ENCODE measurements at regions not wholly inside any gene's neighbourhood (a gene's known extent, or its start where the extent isn't known, plus 50 kb on each side); places are given as distances from the start of the nearest gene placed in this dataset.
A peak's percentile ranks its signal among the peaks of the same experiment; 100 is the strongest.

DNA sequence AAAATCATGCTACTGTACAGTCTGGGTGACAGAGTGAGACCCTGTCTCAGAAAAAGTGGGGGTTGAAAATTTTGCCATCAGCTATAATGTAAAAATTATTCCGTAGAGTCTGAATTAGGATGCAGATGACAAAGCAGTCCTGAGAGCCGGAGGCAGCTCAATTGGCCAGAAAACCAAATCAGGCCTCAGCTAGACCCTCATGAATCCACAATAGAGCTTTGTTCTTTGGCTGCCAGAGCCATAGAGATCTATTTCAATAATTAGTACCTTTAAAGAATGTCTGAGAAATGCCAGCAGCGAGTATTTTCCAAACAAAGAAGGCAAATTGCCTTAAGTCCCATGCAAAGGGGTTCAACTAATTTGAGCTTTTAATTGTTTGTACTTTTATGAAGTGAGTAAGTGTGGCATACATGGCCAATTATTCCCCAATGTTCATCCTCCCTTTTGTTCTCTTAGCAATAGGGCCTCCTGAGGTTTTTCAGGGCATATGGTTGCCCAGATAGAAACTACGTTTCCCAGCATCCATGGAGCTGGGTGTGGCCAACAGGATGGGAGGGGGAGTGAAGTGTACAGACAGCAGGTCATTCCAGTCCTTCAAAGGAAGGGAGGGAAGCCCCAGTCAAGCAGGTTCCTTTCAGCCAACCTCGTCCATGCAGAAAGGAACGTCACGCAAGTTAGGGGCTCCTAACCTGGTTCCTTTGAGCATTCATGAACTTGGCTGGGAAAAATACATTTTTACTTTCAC is 211.3 kb upstream of the APCDD1 start:
- no peaks in the 10 kb centered on the region for H3K27me3 Mint-ChIP-seq (ENCODE audit: insufficient read depth, unreplicated experiment)
- no peaks in the 10 kb centered on the region for H3K4me1 ChIP-seq
- H3K9me3 ChIP-seq, result no peaks in the 10 kb centered on the region
- no peaks in the 10 kb centered on the region for H3K27me3 ChIP-seq (replicated peaks; ENCODE audit: control insufficient read depth, insufficient read depth, low read length)
- DNase-seq, result peak; percentile 58 to 62
- intact Hi-C loops (cut with micrococcal nuclease; ENCODE audit: unreplicated experiment), result loop anchor here (10.0 kb wide), 1 partner anchor 268 kb away; no protein-coding TSS in a partner anchor
- TF ChIP-seq, protein P1, sequence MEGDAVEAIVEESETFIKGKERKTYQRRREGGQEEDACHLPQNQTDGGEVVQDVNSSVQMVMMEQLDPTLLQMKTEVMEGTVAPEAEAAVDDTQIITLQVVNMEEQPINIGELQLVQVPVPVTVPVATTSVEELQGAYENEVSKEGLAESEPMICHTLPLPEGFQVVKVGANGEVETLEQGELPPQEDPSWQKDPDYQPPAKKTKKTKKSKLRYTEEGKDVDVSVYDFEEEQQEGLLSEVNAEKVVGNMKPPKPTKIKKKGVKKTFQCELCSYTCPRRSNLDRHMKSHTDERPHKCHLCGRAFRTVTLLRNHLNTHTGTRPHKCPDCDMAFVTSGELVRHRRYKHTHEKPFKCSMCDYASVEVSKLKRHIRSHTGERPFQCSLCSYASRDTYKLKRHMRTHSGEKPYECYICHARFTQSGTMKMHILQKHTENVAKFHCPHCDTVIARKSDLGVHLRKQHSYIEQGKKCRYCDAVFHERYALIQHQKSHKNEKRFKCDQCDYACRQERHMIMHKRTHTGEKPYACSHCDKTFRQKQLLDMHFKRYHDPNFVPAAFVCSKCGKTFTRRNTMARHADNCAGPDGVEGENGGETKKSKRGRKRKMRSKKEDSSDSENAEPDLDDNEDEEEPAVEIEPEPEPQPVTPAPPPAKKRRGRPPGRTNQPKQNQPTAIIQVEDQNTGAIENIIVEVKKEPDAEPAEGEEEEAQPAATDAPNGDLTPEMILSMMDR (IDR thresholded peaks at IDR 0.05; ENCODE audit: insufficient read depth in 1 of 2, low read depth in 1 of 2, low read length in 1 of 2, severe bottlenecking in 1 of 2, unreplicated experiment in 1 of 2), result no peak
- H3K4me3 ChIP-seq (ENCODE audit: low read depth, low read length), result no peak overlapping the region
- POLR2A ChIA-PET, result no interaction called here
- H3K4me3 Mint-ChIP-seq (ENCODE audit: unreplicated experiment), result no peak overlapping the region
- H3K36me3 ChIP-seq (ENCODE audit: control insufficient read depth, insufficient read depth, low read length), result no peaks in the 10 kb centered on the region
- CTCF ChIA-PET, result interaction anchor here (0.5 kb wide), 1 partner anchor 31 kb away, joined by 3 read pairs; no protein-coding TSS in a partner anchor
- no TSS peak for BruUV-seq (replicated peaks)
- H3K9me3 Mint-ChIP-seq (ENCODE audit: unreplicated experiment), result no peaks in the 10 kb centered on the region
- H3K27ac Mint-ChIP-seq (ENCODE audit: unreplicated experiment), result no peak overlapping the region
- H3K4me1 Mint-ChIP-seq (ENCODE audit: low read depth, unreplicated experiment), result no peaks in the 10 kb centered on the region
- no peaks in the 10 kb centered on the region for H3K36me3 Mint-ChIP-seq (ENCODE audit: insufficient read depth, unreplicated experiment)

DNA sequence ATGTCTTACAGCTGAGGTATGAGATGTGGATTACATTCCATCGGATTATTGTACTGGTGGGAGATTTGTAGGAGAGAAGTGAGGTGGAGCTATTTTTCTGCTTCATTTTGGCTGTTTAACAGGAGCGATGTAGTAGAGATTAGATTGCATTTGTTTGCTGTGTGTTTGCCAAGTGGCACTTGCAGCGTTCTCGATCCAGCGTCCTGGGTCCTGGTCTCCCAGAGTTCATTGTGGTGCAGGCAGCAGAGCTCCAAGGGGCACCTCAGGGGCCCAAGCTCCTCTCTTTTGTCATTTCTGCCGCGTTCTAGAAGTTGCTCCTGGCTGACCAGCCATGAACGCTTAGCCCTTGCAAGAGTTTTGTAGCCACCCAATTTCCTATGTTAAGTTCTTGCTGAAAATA is 210.1 kb upstream of the APCDD1 start:
- POLR2A ChIA-PET, result no interaction called here
- Histone ChIP-seq H3K4me3 (ENCODE audit: low read depth, low read length) (no peak overlapping the region), H3K4me1 (no peaks in the 10 kb centered on the region), H3K27me3 (replicated peaks; ENCODE audit: control insufficient read depth, insufficient read depth, low read length) (no peaks in the 10 kb centered on the region), H3K36me3 (ENCODE audit: control insufficient read depth, insufficient read depth, low read length) (no peaks in the 10 kb centered on the region), H3K9me3 (no peaks in the 10 kb centered on the region)
- TF ChIP-seq, protein P1 (IDR thresholded peaks at IDR 0.05; ENCODE audit: insufficient read depth in 1 of 2, low read depth in 1 of 2, low read length in 1 of 2, severe bottlenecking in 1 of 2, unreplicated experiment in 1 of 2), result no peak
- no peaks in the 10 kb centered on the region for H3K27me3 Mint-ChIP-seq (ENCODE audit: insufficient read depth, unreplicated experiment)
- CTCF ChIA-PET, result no interaction called here
- H3K27ac Mint-ChIP-seq (ENCODE audit: unreplicated experiment), result no peak overlapping the region
- BruUV-seq (replicated peaks), result no TSS peak
- H3K36me3 Mint-ChIP-seq (ENCODE audit: insufficient read depth, unreplicated experiment), result no peaks in the 10 kb centered on the region
- intact Hi-C loops (cut with micrococcal nuclease; ENCODE audit: unreplicated experiment), result loop anchor here (10.0 kb wide), 1 partner anchor 270 kb away; no protein-coding TSS in a partner anchor
- no peaks in the 10 kb centered on the region for H3K9me3 Mint-ChIP-seq (ENCODE audit: unreplicated experiment)
- DNase-seq, result no peak
- no peaks in the 10 kb centered on the region for H3K4me1 Mint-ChIP-seq (ENCODE audit: low read depth, unreplicated experiment)
- H3K4me3 Mint-ChIP-seq (ENCODE audit: unreplicated experiment), result no peak overlapping the region

DNA sequence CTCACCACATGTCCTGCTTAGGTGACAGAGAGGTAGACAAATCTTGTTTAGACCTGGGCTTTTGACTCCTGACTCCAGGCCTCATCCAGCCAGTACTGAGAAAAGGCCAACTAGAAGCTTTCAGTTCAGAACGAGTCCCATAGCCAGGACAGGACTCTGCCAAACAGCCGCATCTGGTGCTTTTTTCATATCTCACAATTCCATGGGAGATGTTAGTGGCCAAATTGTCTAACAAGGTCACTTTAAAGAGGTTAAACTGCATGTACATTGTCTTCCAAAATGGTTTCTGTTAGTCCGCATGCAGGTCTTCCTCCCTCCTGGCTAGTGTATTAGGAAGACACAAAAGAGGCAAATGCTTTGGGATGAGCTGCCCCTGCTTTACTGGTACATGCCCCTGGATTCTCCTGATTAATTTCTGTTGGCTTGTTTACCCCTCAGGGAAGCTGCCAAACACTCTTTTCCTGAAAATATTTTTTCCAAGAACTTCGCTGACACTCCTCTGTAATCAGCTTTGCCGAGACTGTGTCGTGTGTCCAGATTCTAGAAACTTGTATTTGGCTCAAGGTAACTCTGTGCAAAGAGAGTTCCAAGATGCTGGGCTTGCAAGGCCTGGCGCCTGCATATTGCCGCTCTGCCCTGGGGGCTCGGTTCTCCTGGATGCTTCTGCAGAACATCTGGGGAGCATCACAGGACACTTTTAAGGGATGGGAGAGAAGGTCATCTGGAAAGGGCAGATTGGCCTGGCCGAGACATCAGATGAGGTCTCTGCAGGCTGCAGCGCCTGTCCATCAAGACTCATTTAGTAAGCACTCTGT is 209.2 kb upstream of the APCDD1 start:
- Histone ChIP-seq H3K27me3 (replicated peaks; ENCODE audit: control insufficient read depth, insufficient read depth, low read length) (no peaks in the 10 kb centered on the region), H3K4me1 (no peaks in the 10 kb centered on the region), H3K36me3 (ENCODE audit: control insufficient read depth, insufficient read depth, low read length) (no peaks in the 10 kb centered on the region), H3K4me3 (ENCODE audit: low read depth, low read length) (no peak overlapping the region), H3K9me3 (no peaks in the 10 kb centered on the region)
- no peak overlapping the region for H3K27ac Mint-ChIP-seq (ENCODE audit: unreplicated experiment)
- CTCF ChIA-PET, result no interaction called here
- H3K4me1 Mint-ChIP-seq (ENCODE audit: low read depth, unreplicated experiment), result no peaks in the 10 kb centered on the region
- no peaks in the 10 kb centered on the region for H3K27me3 Mint-ChIP-seq (ENCODE audit: insufficient read depth, unreplicated experiment)
- TF ChIP-seq, protein P1 (IDR thresholded peaks at IDR 0.05; ENCODE audit: insufficient read depth in 1 of 2, low read depth in 1 of 2, low read length in 1 of 2, severe bottlenecking in 1 of 2, unreplicated experiment in 1 of 2), result no peak
- intact Hi-C loops (cut with micrococcal nuclease; ENCODE audit: unreplicated experiment), result loop anchor here (10.0 kb wide), 1 partner anchor 270 kb away; no protein-coding TSS in a partner anchor
- no peaks in the 10 kb centered on the region for H3K36me3 Mint-ChIP-seq (ENCODE audit: insufficient read depth, unreplicated experiment)
- H3K4me3 Mint-ChIP-seq (ENCODE audit: unreplicated experiment), result no peak overlapping the region
- no peaks in the 10 kb centered on the region for H3K9me3 Mint-ChIP-seq (ENCODE audit: unreplicated experiment)
- BruUV-seq (replicated peaks), result no TSS peak
- DNase-seq, result no peak
- POLR2A ChIA-PET, result no interaction called here
